ENCODE measurements at regions not wholly inside any gene's neighbourhood (a gene's known extent, or its start where the extent isn't known, plus 50 kb on each side); places are given as distances from the start of the nearest gene placed in this dataset.

DNA sequence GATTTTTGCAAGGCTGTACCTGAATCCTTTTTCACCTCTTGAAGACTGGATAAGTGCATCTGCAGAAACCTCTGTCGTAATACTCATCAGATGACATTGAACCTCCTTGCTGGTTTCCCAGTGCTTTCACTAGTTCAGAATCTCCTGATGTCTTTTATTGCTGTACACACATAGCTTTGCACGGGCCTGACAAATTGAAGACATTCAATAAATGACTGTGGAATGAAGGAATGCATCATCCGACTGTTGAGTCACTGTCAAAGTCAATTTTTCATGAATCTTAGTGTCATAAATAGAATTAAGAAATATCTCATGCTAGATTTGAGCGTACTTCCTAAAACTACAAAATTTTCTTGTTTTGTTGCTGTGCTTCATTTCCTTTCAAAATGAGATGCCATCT lies 598.2 kb upstream of the MAP3K7 start:
- H3K4me3 ChIP-seq (ENCODE audit: low read depth, low read length) = no peak overlapping the region
- H3K4me1 ChIP-seq = no peaks in the 10 kb centered on the region
- H3K9me3 ChIP-seq = no peaks in the 10 kb centered on the region
- no TSS peak for BruUV-seq (replicated peaks)
- no peaks in the 10 kb centered on the region for H3K27me3 ChIP-seq (replicated peaks; ENCODE audit: control insufficient read depth, insufficient read depth, low read length)
- no peak overlapping the region for H3K27ac Mint-ChIP-seq (ENCODE audit: unreplicated experiment)
- H3K9me3 Mint-ChIP-seq (ENCODE audit: unreplicated experiment) = no peaks in the 10 kb centered on the region
- no peaks in the 10 kb centered on the region for H3K4me1 Mint-ChIP-seq (ENCODE audit: low read depth, unreplicated experiment)
- peaks cover 3% of the 10 kb centered on the region for H3K27me3 Mint-ChIP-seq (ENCODE audit: insufficient read depth, unreplicated experiment)
- no peaks in the 10 kb centered on the region for H3K36me3 ChIP-seq (ENCODE audit: control insufficient read depth, insufficient read depth, low read length)
- ChIA-PET POLR2A (no interaction called here), CTCF (no interaction called here)
- no peak for DNase-seq
- intact Hi-C loops (cut with micrococcal nuclease; ENCODE audit: unreplicated experiment) = no loop called here
- TF ChIP-seq, protein P1, sequence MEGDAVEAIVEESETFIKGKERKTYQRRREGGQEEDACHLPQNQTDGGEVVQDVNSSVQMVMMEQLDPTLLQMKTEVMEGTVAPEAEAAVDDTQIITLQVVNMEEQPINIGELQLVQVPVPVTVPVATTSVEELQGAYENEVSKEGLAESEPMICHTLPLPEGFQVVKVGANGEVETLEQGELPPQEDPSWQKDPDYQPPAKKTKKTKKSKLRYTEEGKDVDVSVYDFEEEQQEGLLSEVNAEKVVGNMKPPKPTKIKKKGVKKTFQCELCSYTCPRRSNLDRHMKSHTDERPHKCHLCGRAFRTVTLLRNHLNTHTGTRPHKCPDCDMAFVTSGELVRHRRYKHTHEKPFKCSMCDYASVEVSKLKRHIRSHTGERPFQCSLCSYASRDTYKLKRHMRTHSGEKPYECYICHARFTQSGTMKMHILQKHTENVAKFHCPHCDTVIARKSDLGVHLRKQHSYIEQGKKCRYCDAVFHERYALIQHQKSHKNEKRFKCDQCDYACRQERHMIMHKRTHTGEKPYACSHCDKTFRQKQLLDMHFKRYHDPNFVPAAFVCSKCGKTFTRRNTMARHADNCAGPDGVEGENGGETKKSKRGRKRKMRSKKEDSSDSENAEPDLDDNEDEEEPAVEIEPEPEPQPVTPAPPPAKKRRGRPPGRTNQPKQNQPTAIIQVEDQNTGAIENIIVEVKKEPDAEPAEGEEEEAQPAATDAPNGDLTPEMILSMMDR (IDR thresholded peaks at IDR 0.05; ENCODE audit: insufficient read depth in 1 of 2, low read depth in 1 of 2, low read length in 1 of 2, severe bottlenecking in 1 of 2, unreplicated experiment in 1 of 2) = no peak
- no peaks in the 10 kb centered on the region for H3K36me3 Mint-ChIP-seq (ENCODE audit: insufficient read depth, unreplicated experiment)
- H3K4me3 Mint-ChIP-seq (ENCODE audit: unreplicated experiment) = no peak overlapping the region

DNA sequence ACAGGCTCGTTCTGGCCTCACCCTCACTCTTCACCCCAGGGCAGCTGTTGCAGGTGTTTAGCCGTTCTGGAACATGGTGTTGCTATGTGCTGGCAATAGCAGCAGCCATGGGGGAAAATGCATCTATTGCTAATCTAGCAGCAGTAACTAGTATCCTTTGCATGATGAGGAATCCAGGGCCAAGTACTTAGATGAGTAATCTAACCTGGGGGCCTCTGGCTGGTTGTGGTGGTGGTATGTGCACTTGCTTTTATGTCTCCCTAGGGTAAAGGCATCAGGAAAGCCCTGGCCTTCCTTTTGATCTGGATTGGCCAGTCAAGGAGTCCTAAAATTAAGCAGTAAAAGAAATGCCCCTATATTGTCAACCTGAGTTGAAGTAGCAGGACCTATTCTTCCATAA lies 594.5 kb upstream of the MAP3K7 start:
- Mint-ChIP-seq H3K4me3 (ENCODE audit: unreplicated experiment) (no peak overlapping the region), H3K9me3 (ENCODE audit: unreplicated experiment) (no peaks in the 10 kb centered on the region), H3K36me3 (ENCODE audit: insufficient read depth, unreplicated experiment) (no peaks in the 10 kb centered on the region), H3K4me1 (ENCODE audit: low read depth, unreplicated experiment) (no peaks in the 10 kb centered on the region), H3K27ac (ENCODE audit: unreplicated experiment) (no peak overlapping the region), H3K27me3 (ENCODE audit: insufficient read depth, unreplicated experiment) (peaks cover 6% of the 10 kb centered on the region)
- Histone ChIP-seq H3K9me3 (no peaks in the 10 kb centered on the region), H3K4me3 (ENCODE audit: low read depth, low read length) (no peak overlapping the region), H3K36me3 (ENCODE audit: control insufficient read depth, insufficient read depth, low read length) (no peaks in the 10 kb centered on the region), H3K27me3 (replicated peaks; ENCODE audit: control insufficient read depth, insufficient read depth, low read length) (no peaks in the 10 kb centered on the region), H3K4me1 (no peaks in the 10 kb centered on the region)
- ChIA-PET POLR2A (no interaction called here), CTCF (no interaction called here)
- TF ChIP-seq, protein P1 (IDR thresholded peaks at IDR 0.05; ENCODE audit: insufficient read depth in 1 of 2, low read depth in 1 of 2, low read length in 1 of 2, severe bottlenecking in 1 of 2, unreplicated experiment in 1 of 2) = no peak
- no peak for DNase-seq
- intact Hi-C loops (cut with micrococcal nuclease; ENCODE audit: unreplicated experiment) = no loop called here
- no TSS peak for BruUV-seq (replicated peaks)

DNA sequence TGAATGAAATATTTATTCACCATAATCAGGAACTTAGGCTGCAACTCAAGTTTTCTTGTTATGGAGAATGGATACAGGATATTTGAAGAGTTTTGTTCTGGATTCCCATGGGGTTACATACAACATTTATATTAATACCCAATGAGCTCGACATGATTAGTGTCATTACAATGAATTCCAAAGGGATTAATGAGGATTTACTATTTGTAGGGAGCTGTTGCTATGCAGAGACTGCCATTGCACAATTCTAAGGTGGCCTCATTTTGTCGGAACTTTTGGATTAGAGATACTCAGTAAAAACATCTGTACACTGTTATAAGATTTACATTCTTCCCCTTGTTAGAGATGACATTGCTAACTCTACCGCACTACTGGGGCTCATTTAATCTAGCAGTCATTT lies 586.8 kb upstream of the MAP3K7 start:
- POLR2A ChIA-PET = no interaction called here
- Mint-ChIP-seq H3K4me3 (ENCODE audit: unreplicated experiment) (no peak overlapping the region), H3K4me1 (ENCODE audit: low read depth, unreplicated experiment) (no peaks in the 10 kb centered on the region), H3K27me3 (ENCODE audit: insufficient read depth, unreplicated experiment) (no peaks in the 10 kb centered on the region), H3K27ac (ENCODE audit: unreplicated experiment) (no peak overlapping the region), H3K36me3 (ENCODE audit: insufficient read depth, unreplicated experiment) (no peaks in the 10 kb centered on the region), H3K9me3 (ENCODE audit: unreplicated experiment) (no peaks in the 10 kb centered on the region)
- no peaks in the 10 kb centered on the region for H3K36me3 ChIP-seq (ENCODE audit: control insufficient read depth, insufficient read depth, low read length)
- H3K4me1 ChIP-seq = no peaks in the 10 kb centered on the region
- H3K27me3 ChIP-seq (replicated peaks; ENCODE audit: control insufficient read depth, insufficient read depth, low read length) = no peaks in the 10 kb centered on the region
- intact Hi-C loops (cut with micrococcal nuclease; ENCODE audit: unreplicated experiment) = loop anchor here (2.0 kb wide), 1 partner anchor 93 kb away; no protein-coding TSS in a partner anchor
- TF ChIP-seq, protein P1 (IDR thresholded peaks at IDR 0.05; ENCODE audit: insufficient read depth in 1 of 2, low read depth in 1 of 2, low read length in 1 of 2, severe bottlenecking in 1 of 2, unreplicated experiment in 1 of 2) = no peak
- DNase-seq = no peak
- CTCF ChIA-PET = no interaction called here
- H3K9me3 ChIP-seq = no peaks in the 10 kb centered on the region
- H3K4me3 ChIP-seq (ENCODE audit: low read depth, low read length) = no peak overlapping the region
- BruUV-seq (replicated peaks) = no TSS peak

Data from Caco-2 (cell line).